Calu3 (cell line): ENCODE measurements at regions not wholly inside any gene's neighbourhood (a gene's known extent, or its start where the extent isn't known, plus 50 kb on each side); places are given as distances from the start of the nearest gene placed in this dataset.
A peak's percentile ranks its signal among the peaks of the same experiment; 100 is the strongest.

ENCODE experiments used
- BruUV-seq: library from RNA; stranded (reverse); fragments of 400-500 nt; replicated peaks from 2 replicates; lab custom pipeline; 2021; lab: Mats Ljungman, UMichigan
- CTCF ChIA-PET: fragments of 300-600 bp; sonication (Branson Sonifier 250); formaldehyde crosslinking; loops from one replicate; lab custom pipeline; 2022; ENCODE audit warnings: antibody characterized with exemption; lab: Charles Lee
- DNase-seq: peaks from one replicate; pipeline ENCODE4 v3.0.0; 2022
- H3K27ac Mint-ChIP-seq: one replicate; pipeline ENCODE4 v1.8.0; 2022; ENCODE audit warnings: mixed read lengths; ENCODE audit not compliant: unreplicated experiment
- H3K27me3 Mint-ChIP-seq: one replicate; pipeline ENCODE4 v1.8.0; 2022; ENCODE audit warnings: mixed read lengths; ENCODE audit not compliant: unreplicated experiment
- H3K36me3 Mint-ChIP-seq: one replicate; pipeline ENCODE4 v1.8.0; 2022; ENCODE audit warnings: mild to moderate bottlenecking, moderate library complexity, mixed read lengths; ENCODE audit not compliant: insufficient read depth, unreplicated experiment
- H3K4me1 Mint-ChIP-seq: one replicate; pipeline ENCODE4 v1.8.0; 2022; ENCODE audit warnings: mild to moderate bottlenecking, low read depth, mixed read lengths; ENCODE audit not compliant: unreplicated experiment
- H3K4me3 Mint-ChIP-seq: one replicate; pipeline ENCODE4 v1.8.0; 2022; ENCODE audit warnings: mild to moderate bottlenecking, low read depth, moderate library complexity, mixed read lengths; ENCODE audit not compliant: unreplicated experiment
- H3K9me3 Mint-ChIP-seq: one replicate; pipeline ENCODE4 v1.8.0; 2022; ENCODE audit warnings: low read depth, mixed read lengths; ENCODE audit not compliant: unreplicated experiment
- CTCF ChIP-seq: fragments of 200-600 bp; IDR thresholded peaks from one replicate; pipeline ENCODE4 v1.8.0; 2022; ENCODE audit warnings: antibody characterized with exemption; ENCODE audit not compliant: unreplicated experiment
- intact Hi-C: fragments of 100-400 bp; cut with micrococcal nuclease; formaldehyde crosslinking; loops from one replicate; pipeline ENCODE4 v1.10.0; 2022; ENCODE audit not compliant: unreplicated experiment

GRCh38 chr2:122421775-122422174, 666.3 kb downstream of the TSN start:
- no TSS peak for BruUV-seq

GRCh38 chr2:122422384-122422991, 667.0 kb downstream of the TSN start:
- H3K4me3 Mint-ChIP-seq = no peak overlapping the region
- no TSS peak for BruUV-seq
- peaks cover 5% of the 10 kb centered on the region for H3K9me3 Mint-ChIP-seq
- DNase-seq = no peak
- H3K27ac Mint-ChIP-seq = no peak overlapping the region
- CTCF ChIA-PET = no interaction called here
- H3K36me3 Mint-ChIP-seq = no peaks in the 10 kb centered on the region
- TF ChIP-seq CTCF = no peak
- no peaks in the 10 kb centered on the region for H3K4me1 Mint-ChIP-seq
- intact Hi-C loops = no loop called here
- H3K27me3 Mint-ChIP-seq = peaks cover 32% of the 10 kb centered on the region

More at GRCh38 chr2:122421775-122422174, 666.3 kb downstream of the TSN start:
- Mint-ChIP-seq H3K27me3 (peaks cover 36% of the 10 kb centered on the region), H3K36me3 (no peaks in the 10 kb centered on the region), H3K9me3 (peaks cover 5% of the 10 kb centered on the region), H3K4me3 (no peak overlapping the region), H3K27ac (no peak overlapping the region), H3K4me1 (no peaks in the 10 kb centered on the region)
- CTCF ChIA-PET = no interaction called here
- TF ChIP-seq CTCF = no peak
- intact Hi-C loops = no loop called here
- no peak for DNase-seq

- no peaks in the 10 kb centered on the region for H3K4me1 Mint-ChIP-seq
- no peaks in the 10 kb centered on the region for H3K9me3 Mint-ChIP-seq
- peaks cover 31% of the 10 kb centered on the region for H3K27me3 Mint-ChIP-seq
- intact Hi-C loops = no loop called here
- TF ChIP-seq CTCF = no peak
- no peaks in the 10 kb centered on the region for H3K36me3 Mint-ChIP-seq
- H3K4me3 Mint-ChIP-seq = no peak overlapping the region
- DNase-seq = no peak
- no peak overlapping the region for H3K27ac Mint-ChIP-seq
- CTCF ChIA-PET = no interaction called here
- BruUV-seq = no TSS peak
Observed at GRCh38 chr2:122423934-122424333, 668.5 kb downstream of the TSN start.

- no peaks in the 10 kb centered on the region for H3K9me3 Mint-ChIP-seq
- peaks cover 20% of the 10 kb centered on the region for H3K27me3 Mint-ChIP-seq
- no peaks in the 10 kb centered on the region for H3K36me3 Mint-ChIP-seq
- no TSS peak for BruUV-seq
- peaks cover 13% of the 10 kb centered on the region for H3K4me1 Mint-ChIP-seq
- H3K27ac Mint-ChIP-seq = no peak overlapping the region
- peak; percentile 47 for DNase-seq
- intact Hi-C loops = loop anchor here (5.0 kb wide), 1 partner anchor 196 kb away; no protein-coding TSS in a partner anchor
- H3K4me3 Mint-ChIP-seq = no peak overlapping the region
- TF ChIP-seq CTCF = no peak
- CTCF ChIA-PET = interaction anchor here (0.9 to 1.2 kb wide), 2 partner anchors 24 to 150 kb away, joined by 3 to 4 read pairs; no protein-coding TSS in a partner anchor
Observed at GRCh38 chr2:122433123-122433754, 677.8 kb downstream of the TSN start.
